Activated CD4-positive, alpha-beta T cell treated with anti-CD3 and anti-CD28 coated beads for 4 hours (primary cell): ENCODE measurements at regions not wholly inside any gene's neighbourhood (a gene's known extent, or its start where the extent isn't known, plus 50 kb on each side); places are given as distances from the start of the nearest gene placed in this dataset.
A peak's percentile ranks its signal among the peaks of the same experiment; 100 is the strongest.
"Not testable (repeated sequence)": the region's sequence is repeated elsewhere in the genome, so short reads cannot be mapped to it uniquely, and the experiment has no call there.

ENCODE experiments used
- DNase-seq, 2 donors: peaks; one replicate each; pipeline ENCODE4 v3.0.0-alpha.2; 2020

DNA sequence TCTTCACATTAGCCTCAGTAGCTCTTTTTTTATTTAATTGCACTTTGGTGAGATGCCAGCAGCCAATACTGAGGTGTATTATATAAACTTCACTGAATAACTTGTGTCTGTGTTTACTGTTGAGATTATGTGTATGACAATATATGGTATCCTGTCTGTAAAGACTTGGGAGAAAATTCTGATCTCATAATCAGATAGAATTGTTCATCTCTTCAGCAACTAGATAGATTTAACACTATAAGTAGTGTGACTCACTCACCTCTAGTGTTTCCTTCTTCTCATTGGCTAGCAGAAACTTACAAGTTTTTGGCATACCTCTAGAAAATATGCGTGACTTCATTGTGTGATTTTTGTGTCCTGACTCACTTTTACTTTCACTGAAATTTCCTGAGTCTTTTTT is 67.6 kb upstream of the TGFBR2 start:
- DNase-seq = no peak

DNA sequence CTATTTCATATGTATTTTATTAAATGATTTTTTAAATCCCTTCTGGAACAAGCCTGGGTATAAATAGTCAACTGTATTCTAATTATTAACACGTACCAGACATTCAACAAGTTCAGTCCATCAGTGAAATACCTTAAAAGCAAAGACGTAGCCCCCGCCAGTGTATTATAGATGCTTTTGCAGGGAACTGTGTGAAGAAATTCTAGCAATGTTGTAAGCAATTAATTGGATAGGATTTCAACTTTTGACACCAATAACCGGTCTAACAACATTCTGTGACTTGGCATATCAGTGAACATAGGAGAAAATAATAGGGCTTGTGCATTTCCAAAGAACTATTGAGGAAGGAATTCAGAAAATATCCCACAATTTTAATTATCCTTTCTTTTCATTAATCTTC is 67.2 kb upstream of the TGFBR2 start:
- no peak for DNase-seq

- no peak for DNase-seq
Observed at GRCh38 chr3:30539772-30540171, 66.6 kb upstream of the TGFBR2 start.

DNA sequence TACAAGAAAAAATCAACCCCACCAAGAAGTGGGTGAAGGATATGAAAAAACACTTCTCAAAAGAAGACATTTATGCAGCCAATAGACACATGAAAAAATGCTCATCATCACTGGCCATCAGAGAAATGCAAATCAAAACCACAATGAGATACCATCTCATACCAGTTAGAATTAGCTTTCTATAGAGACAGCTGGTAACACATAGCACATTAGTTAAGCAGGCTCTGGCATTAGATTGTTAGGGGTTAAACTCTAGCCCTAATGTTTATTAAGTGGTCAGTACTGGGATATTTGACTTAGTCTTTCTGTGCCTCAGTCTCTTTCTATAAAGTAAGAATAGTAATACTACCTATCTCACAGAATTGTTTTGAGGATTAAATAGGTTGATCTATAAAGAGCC is 65.2 kb upstream of the TGFBR2 start:
- DNase-seq = not testable (repeated sequence)

DNA sequence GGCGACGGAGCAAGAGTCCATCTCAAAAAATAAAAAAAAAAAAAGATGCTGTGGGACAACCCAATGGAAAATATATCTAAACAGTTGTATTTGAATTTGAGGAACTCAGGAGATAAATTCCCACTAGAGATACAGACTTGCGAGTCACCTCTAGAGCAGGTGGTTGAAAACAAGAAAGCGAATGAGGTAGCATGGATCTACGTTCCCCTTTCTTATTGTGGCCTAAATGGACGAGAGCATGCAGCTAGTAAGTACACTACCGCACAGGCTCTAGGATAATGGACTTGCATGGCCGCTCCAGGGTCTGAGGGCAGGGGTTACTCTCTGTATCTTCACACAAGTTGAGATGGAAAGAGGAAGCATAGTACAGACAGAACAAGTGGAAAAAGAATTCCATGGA is 63.5 kb upstream of the TGFBR2 start:
- DNase-seq = no peak

DNA sequence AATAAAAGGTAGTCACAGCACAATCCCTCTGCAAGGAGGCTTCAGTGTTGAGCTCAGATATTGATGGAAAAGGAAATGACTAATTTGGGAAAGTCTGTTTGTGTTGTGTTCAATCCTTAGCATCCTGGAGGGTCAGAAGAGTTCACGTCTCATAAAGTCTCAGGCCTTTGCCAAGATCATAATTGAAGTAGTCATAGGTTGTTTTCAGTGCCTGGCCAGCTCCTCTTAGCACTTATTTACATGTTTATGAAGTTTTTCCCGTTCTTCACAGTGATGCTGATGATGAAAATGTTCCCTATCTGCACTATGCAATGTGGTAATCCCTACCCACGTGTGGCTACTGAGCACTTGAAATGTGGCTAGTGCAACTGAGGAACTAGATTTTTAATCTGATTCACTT is 61.6 kb upstream of the TGFBR2 start:
- no peak for DNase-seq

DNA sequence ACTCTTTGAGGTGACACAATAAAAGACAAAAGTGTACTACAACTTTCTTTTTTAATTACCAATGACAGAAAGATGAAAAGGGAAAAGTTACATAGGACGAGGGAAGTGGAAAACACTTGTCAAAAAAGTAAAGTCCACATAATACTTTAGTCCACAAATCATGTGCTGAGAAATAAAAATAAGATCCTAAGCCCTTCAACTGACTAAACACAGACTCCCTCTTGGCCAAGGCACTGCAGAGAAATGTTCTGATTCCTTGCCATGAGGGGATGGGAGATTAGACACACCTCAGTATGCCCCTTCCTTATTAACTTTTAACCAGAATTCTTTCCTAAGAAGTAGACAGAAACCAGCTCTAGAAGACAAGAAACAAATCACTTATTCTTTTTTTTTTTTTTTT is 59.5 kb upstream of the TGFBR2 start:
- no peak for DNase-seq

GRCh38 chr3:30547716-30548115 is 58.7 kb upstream of the TGFBR2 start:
- no peak for DNase-seq

DNA sequence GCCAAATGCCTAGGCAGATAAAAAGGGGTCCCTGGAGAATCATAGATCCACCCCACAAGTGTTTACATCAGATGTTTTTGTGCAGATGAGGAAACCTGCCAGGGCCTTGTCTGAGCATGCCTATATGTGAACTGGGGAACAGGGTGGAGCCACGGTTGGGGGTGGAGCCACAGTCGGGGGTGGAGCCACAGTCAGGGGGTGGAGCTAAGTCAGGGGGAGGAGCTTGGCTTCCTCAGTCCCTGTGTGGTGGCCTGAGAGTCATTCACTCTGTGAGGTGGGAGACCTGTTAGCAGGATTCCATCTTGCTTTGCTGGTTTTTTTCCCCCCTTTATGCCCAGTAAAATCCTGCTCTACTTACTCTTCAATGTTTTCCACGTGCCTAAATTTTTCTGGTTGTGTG is 57.8 kb upstream of the TGFBR2 start:
- peak in 1 of 2 donors; percentile 11 for DNase-seq

DNA sequence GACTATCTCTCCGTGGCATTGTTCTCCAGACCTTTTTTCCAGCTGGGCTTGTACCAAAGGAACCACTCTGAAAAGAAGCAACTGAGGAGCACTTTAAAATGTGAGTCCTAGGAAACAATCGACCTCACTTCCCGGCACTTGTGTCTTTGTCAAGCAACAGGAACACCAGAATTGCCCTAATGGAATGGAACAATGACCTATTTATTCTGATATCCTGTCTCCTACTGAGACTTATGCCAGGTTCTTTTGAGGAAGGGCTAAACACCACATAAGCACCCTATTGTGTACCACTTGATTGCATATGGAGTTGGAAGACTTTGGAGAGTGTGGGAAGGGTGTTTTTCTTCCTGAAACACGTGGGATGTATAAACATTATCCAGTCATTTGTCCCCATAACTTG is 56.8 kb upstream of the TGFBR2 start:
- no peak for DNase-seq

DNA sequence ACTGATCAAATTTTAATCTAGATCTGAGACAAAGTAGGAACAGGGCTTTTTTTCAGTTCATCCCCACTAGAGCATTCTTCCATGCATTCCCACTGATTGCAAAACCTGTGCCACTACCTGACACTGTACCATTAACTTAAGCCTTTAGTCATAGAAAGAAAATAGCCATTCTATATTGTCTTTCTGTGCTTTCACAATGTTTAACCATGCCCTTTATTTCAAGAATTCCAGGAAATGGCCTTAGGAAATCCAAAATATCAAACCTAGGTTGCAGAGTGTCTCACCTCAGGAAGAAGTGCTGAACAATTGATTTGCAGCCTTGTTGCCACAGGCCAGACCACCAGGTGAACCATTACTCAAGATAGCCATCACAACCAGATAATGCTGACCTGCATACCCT is 56.2 kb upstream of the TGFBR2 start:
- DNase-seq = no peak

- DNase-seq = no peak
Observed at GRCh38 chr3:30551266-30551665, 55.1 kb upstream of the TGFBR2 start.

- no peak for DNase-seq
Observed at GRCh38 chr3:30551927-30552326, 54.5 kb upstream of the TGFBR2 start.

DNA sequence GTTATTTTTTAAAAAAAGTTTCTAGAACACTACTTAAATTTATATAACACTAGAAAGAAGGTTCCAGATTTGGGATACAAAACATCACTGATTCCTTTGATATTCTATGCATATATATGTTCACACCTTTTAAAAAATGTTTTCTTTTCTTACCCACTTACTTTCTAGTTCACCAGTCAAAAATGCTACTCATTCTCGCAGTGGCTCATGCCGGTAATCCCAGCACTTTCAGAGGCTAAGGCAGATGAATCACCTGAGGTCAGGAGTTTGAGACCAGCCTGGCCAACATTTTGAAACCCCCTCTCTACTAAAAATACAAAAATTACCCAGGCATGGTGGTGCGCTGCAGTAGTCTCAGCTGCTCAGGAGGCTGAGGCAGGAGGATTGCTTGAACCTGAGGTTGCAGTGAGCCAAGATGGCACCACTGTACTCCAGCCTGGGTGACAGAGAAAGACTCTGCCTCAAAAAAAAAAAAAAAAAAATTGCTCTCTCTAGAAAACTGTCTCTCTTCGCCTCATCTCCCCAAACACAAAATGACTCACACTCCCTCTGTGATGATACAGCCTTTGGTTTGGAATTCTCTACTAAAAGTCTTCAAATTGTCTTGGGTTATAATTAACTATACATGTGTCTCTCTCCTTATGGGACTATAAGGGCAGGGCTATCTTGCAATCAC is 52.6 kb upstream of the TGFBR2 start:
- DNase-seq = no peak

- no peak for DNase-seq
Observed at GRCh38 chr3:30554317-30554690, 52.1 kb upstream of the TGFBR2 start.

- DNase-seq = no peak
Observed at GRCh38 chr3:30555968-30556367, 50.4 kb upstream of the TGFBR2 start.
